22Rv1 (cell line): ENCODE measurements at regions not wholly inside any gene's neighbourhood (a gene's known extent, or its start where the extent isn't known, plus 50 kb on each side); places are given as distances from the start of the nearest gene placed in this dataset.

Experiments used
- ZFX ChIP-seq: fragments of 450-650 bp; IDR thresholded peaks from 2 replicates; pipeline ENCODE4 v1.6.1; 2017; ENCODE audit warnings: antibody characterized with exemption, borderline replicate concordance
- TF ChIP-seq, protein P1 (sequence below): fragments of 450-650 bp; IDR thresholded peaks from 2 replicates; pipeline ENCODE4 v1.5.1; 2017; ENCODE audit warnings: mild to moderate bottlenecking

DNA sequence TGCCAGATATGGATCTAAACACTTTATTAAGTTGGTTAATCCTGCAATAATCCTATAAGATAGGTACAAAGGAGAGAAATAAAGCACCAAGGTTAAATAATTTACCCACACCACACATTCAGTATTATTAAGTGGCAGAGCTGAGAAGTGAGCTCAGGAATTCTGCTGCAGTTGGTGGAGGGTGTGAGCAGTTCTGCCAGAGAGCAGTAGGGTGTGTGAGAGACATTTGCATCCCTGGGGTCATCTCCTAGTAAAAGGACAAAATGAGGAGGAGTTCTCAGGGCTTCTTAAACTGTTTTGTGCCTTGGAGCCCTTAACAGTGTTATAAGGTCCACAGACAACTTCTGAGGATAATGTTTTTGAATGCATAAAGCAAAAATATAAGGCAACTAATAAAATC lies 484.5 kb downstream of the TAFA4 start:
- TF ChIP-seq, protein P1, sequence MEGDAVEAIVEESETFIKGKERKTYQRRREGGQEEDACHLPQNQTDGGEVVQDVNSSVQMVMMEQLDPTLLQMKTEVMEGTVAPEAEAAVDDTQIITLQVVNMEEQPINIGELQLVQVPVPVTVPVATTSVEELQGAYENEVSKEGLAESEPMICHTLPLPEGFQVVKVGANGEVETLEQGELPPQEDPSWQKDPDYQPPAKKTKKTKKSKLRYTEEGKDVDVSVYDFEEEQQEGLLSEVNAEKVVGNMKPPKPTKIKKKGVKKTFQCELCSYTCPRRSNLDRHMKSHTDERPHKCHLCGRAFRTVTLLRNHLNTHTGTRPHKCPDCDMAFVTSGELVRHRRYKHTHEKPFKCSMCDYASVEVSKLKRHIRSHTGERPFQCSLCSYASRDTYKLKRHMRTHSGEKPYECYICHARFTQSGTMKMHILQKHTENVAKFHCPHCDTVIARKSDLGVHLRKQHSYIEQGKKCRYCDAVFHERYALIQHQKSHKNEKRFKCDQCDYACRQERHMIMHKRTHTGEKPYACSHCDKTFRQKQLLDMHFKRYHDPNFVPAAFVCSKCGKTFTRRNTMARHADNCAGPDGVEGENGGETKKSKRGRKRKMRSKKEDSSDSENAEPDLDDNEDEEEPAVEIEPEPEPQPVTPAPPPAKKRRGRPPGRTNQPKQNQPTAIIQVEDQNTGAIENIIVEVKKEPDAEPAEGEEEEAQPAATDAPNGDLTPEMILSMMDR: no peak
- TF ChIP-seq ZFX: no peak
